Astrocyte (in vitro differentiated cells and primary cell): ENCODE measurements at regions not wholly inside any gene's neighbourhood (a gene's known extent, or its start where the extent isn't known, plus 50 kb on each side); places are given as distances from the start of the nearest gene placed in this dataset.

ENCODE experiments used
- DNase-seq: peaks from one replicate; pipeline ENCODE4 v3.0.0-alpha.2; 2010; ENCODE audit warnings: low read depth
- FAIRE-seq: peaks from 2 replicates; lab custom pipeline; 2011; peaks lifted over from hg19 to GRCh38; lab: Jason Lieb, UNC
- H2AFZ ChIP-seq: 2 replicates; pipeline ENCODE4 v1.6.0; 2012; ENCODE audit warnings: low read depth, low read length, inconsistent platforms
- H3K27ac ChIP-seq: 2 replicates; pipeline ENCODE4 v1.5.1; 2011; ENCODE audit warnings: low read depth, low read length, inconsistent platforms
- H3K27me3 ChIP-seq: 2 replicates; pipeline ENCODE4 v1.6.0; 2011; ENCODE audit warnings: low read length, inconsistent platforms; ENCODE audit not compliant: insufficient read depth
- H3K36me3 ChIP-seq: 2 replicates; pipeline ENCODE4 v1.5.1; 2011; ENCODE audit warnings: low read length, inconsistent platforms; ENCODE audit not compliant: insufficient read depth
- H3K4me1 ChIP-seq: 2 replicates; pipeline ENCODE4 v1.5.1; 2011; ENCODE audit warnings: low read length, inconsistent platforms; ENCODE audit not compliant: insufficient read depth
- H3K4me2 ChIP-seq: 2 replicates; pipeline ENCODE4 v1.6.0; 2012; ENCODE audit warnings: low read length, inconsistent platforms
- H3K4me3 ChIP-seq: 2 replicates; pipeline ENCODE4 v1.5.1; 2011; ENCODE audit warnings: low read depth, mild to moderate bottlenecking, low read length, inconsistent platforms; ENCODE audit not compliant: insufficient read depth
- H3K79me2 ChIP-seq: 2 replicates; pipeline ENCODE4 v1.6.0; 2012; ENCODE audit warnings: mild to moderate bottlenecking, low read length, inconsistent platforms; ENCODE audit not compliant: insufficient read depth
- H3K9ac ChIP-seq: 2 replicates; pipeline ENCODE4 v1.6.0; 2012; ENCODE audit warnings: mild to moderate bottlenecking, low read length, inconsistent platforms
- H3K9me3 ChIP-seq: 2 replicates; pipeline ENCODE4 v1.5.1; 2012; ENCODE audit warnings: low read depth, mild to moderate bottlenecking, low read length, inconsistent platforms; ENCODE audit not compliant: insufficient read depth
- H4K20me1 ChIP-seq: 2 replicates; pipeline ENCODE4 v1.6.0; 2012; ENCODE audit warnings: low read length, inconsistent platforms; ENCODE audit not compliant: insufficient read depth
- H3K27ac Mint-ChIP-seq: one replicate; pipeline ENCODE4 v1.8.0; 2021; ENCODE audit warnings: mild to moderate bottlenecking, mixed read lengths; ENCODE audit not compliant: unreplicated experiment
- H3K27me3 Mint-ChIP-seq: one replicate; pipeline ENCODE4 v1.8.0; 2021; ENCODE audit warnings: low read depth, mixed read lengths; ENCODE audit not compliant: unreplicated experiment
- H3K36me3 Mint-ChIP-seq: one replicate; pipeline ENCODE4 v1.8.0; 2021; ENCODE audit warnings: low read depth, mixed read lengths; ENCODE audit not compliant: unreplicated experiment
- H3K4me1 Mint-ChIP-seq: one replicate; pipeline ENCODE4 v1.8.0; 2021; ENCODE audit warnings: low read depth, mixed read lengths; ENCODE audit not compliant: unreplicated experiment
- H3K4me3 Mint-ChIP-seq: one replicate; pipeline ENCODE4 v1.8.0; 2021; ENCODE audit warnings: mild to moderate bottlenecking, moderate library complexity, mixed read lengths; ENCODE audit not compliant: unreplicated experiment
- H3K9me3 Mint-ChIP-seq: one replicate; pipeline ENCODE4 v1.8.0; 2021; ENCODE audit warnings: mild to moderate bottlenecking, mixed read lengths; ENCODE audit not compliant: unreplicated experiment
- CTCF ChIP-seq: IDR thresholded peaks from 2 replicates; pipeline ENCODE4 v1.5.1; 2011; ENCODE audit warnings: low read depth, mild to moderate bottlenecking, inconsistent platforms, low read length, moderate library complexity; ENCODE audit not compliant: insufficient read depth
- EZH2 ChIP-seq: IDR thresholded peaks from 2 replicates; pipeline ENCODE4 v1.6.1; 2012; ENCODE audit warnings: mild to moderate bottlenecking, low read length, inconsistent platforms; ENCODE audit not compliant: insufficient read depth

- H3K9me3 ChIP-seq: no peaks in the 10 kb centered on the region
- Mint-ChIP-seq H3K27ac (no peak overlapping the region), H3K4me3 (no peak overlapping the region), H3K9me3 (no peaks in the 10 kb centered on the region), H3K36me3 (no peaks in the 10 kb centered on the region), H3K4me1 (peaks cover 7% of the 10 kb centered on the region), H3K27me3 (no peaks in the 10 kb centered on the region)
- no peak overlapping the region for H3K4me3 ChIP-seq
- H3K27me3 ChIP-seq: no peaks in the 10 kb centered on the region
- no peak overlapping the region for H3K4me2 ChIP-seq
- TF ChIP-seq EZH2: no peak
- no peak for TF ChIP-seq CTCF
- no peak overlapping the region for H3K27ac ChIP-seq
- DNase-seq (no peak), FAIRE-seq (no peak)
- H2AFZ ChIP-seq: no peak overlapping the region
- no peaks in the 10 kb centered on the region for H3K79me2 ChIP-seq
- H3K36me3 ChIP-seq: no peaks in the 10 kb centered on the region
- no peaks in the 10 kb centered on the region for H3K4me1 ChIP-seq
- no peak overlapping the region for H3K9ac ChIP-seq
- no peaks in the 10 kb centered on the region for H4K20me1 ChIP-seq
Measured at GRCh38 chr12:88750867-88751543, 170.7 kb upstream of the KITLG start.

- Mint-ChIP-seq H3K4me1 (peaks cover 2% of the 10 kb centered on the region), H3K9me3 (no peaks in the 10 kb centered on the region), H3K27ac (no peak overlapping the region), H3K27me3 (no peaks in the 10 kb centered on the region), H3K4me3 (no peak overlapping the region), H3K36me3 (no peaks in the 10 kb centered on the region)
- Histone ChIP-seq H3K27me3 (no peaks in the 10 kb centered on the region), H3K36me3 (no peaks in the 10 kb centered on the region), H3K9ac (no peak overlapping the region), H2AFZ (no peak overlapping the region), H3K9me3 (no peaks in the 10 kb centered on the region), H3K79me2 (no peaks in the 10 kb centered on the region), H4K20me1 (no peaks in the 10 kb centered on the region), H3K4me1 (no peaks in the 10 kb centered on the region), H3K27ac (no peak overlapping the region), H3K4me3 (no peak overlapping the region), H3K4me2 (no peak overlapping the region)
- no peak for FAIRE-seq
- DNase-seq: no peak
- no peak for TF ChIP-seq CTCF
- no peak for TF ChIP-seq EZH2
Measured at GRCh38 chr12:88746386-88746785, 166.1 kb upstream of the KITLG start.

GRCh38 chr12:88743946-88744685, 163.8 kb upstream of the KITLG start:
- DNase-seq (no peak), FAIRE-seq (peak; percentile 17)
- no peak overlapping the region for H3K4me3 ChIP-seq
- H3K27me3 ChIP-seq: no peaks in the 10 kb centered on the region
- no peak overlapping the region for H3K9ac ChIP-seq
- Mint-ChIP-seq H3K4me3 (no peak overlapping the region), H3K27me3 (no peaks in the 10 kb centered on the region), H3K9me3 (no peaks in the 10 kb centered on the region), H3K27ac (no peak overlapping the region), H3K4me1 (peaks cover 2% of the 10 kb centered on the region), H3K36me3 (no peaks in the 10 kb centered on the region)
- no peaks in the 10 kb centered on the region for H3K36me3 ChIP-seq
- H3K4me2 ChIP-seq: no peak overlapping the region
- H3K4me1 ChIP-seq: no peaks in the 10 kb centered on the region
- no peak overlapping the region for H2AFZ ChIP-seq
- H4K20me1 ChIP-seq: no peaks in the 10 kb centered on the region
- H3K79me2 ChIP-seq: no peaks in the 10 kb centered on the region
- H3K9me3 ChIP-seq: no peaks in the 10 kb centered on the region
- TF ChIP-seq CTCF: no peak
- TF ChIP-seq EZH2: no peak
- no peak overlapping the region for H3K27ac ChIP-seq
